Vagina (tissue), 2 donors: ENCODE measurements at regions not wholly inside any gene's neighbourhood (a gene's known extent, or its start where the extent isn't known, plus 50 kb on each side); places are given as distances from the start of the nearest gene placed in this dataset.

Source experiments
- CTCF ChIP-seq, 3 experiments: fragments of 450-650 bp in 2 of 3; fragments of 200-600 bp in 1 of 3; sonication (generic) in 1 of 3; IDR thresholded peaks; one replicate each; pipeline ENCODE4 v1.5.1; 2017 to 2019; ENCODE audit warnings: antibody characterized with exemption in 3 of 3, mild to moderate bottlenecking in 2 of 3, moderate library complexity in 2 of 3
- POLR2AphosphoS5 ChIP-seq, 2 donors: sonication (generic); formaldehyde crosslinking; IDR thresholded peaks; one replicate each; pipeline ENCODE4 v1.9.0; 2017; ENCODE audit warnings: antibody characterized with exemption in 2 of 2, mild to moderate bottlenecking in 2 of 2, low read depth in 1 of 2; ENCODE audit not compliant: insufficient read depth in 1 of 2

- TF ChIP-seq POLR2AphosphoS5 (IDR thresholded peaks at IDR 0.05; ENCODE audit: insufficient read depth in 1 of 2, low read depth in 1 of 2) (no peak), CTCF (IDR thresholded peaks at IDR 0.05) (no peak)
Observed at GRCh38 chr13:61898207-61898606, 482.6 kb upstream of the PCDH20 start.
